Endodermal cell (in vitro differentiated cells): ENCODE measurements at regions not wholly inside any gene's neighbourhood (a gene's known extent, or its start where the extent isn't known, plus 50 kb on each side); places are given as distances from the start of the nearest gene placed in this dataset.

Source experiments
- DNase-seq: peaks from one replicate; pipeline ENCODE4 v3.0.0-alpha.2; 2017
- H3K27ac ChIP-seq: 2 replicates; pipeline ENCODE4 v1.5.1; 2013; ENCODE audit warnings: mild to moderate bottlenecking, low read depth, low read length, moderate library complexity
- H3K27me3 ChIP-seq: 2 replicates; pipeline ENCODE4 v1.6.1; 2013; ENCODE audit warnings: mild to moderate bottlenecking, low read length, moderate library complexity; ENCODE audit not compliant: insufficient read depth, control insufficient read depth, poor library complexity, severe bottlenecking
- H3K36me3 ChIP-seq: 2 replicates; pipeline ENCODE4 v1.7.0; 2013; ENCODE audit warnings: mild to moderate bottlenecking, low read length, moderate library complexity; ENCODE audit not compliant: control insufficient read depth, insufficient read depth
- H3K4me1 ChIP-seq: one replicate; pipeline ENCODE4 v1.7.0; 2013; ENCODE audit warnings: low read length; ENCODE audit not compliant: control insufficient read depth, insufficient read depth
- H3K4me3 ChIP-seq: 2 replicates; pipeline ENCODE4 v1.5.1; 2013; ENCODE audit warnings: mild to moderate bottlenecking, low read length, moderate library complexity
- H3K9ac ChIP-seq: 2 replicates; pipeline ENCODE4 v1.6.1; 2013; ENCODE audit warnings: mild to moderate bottlenecking, low read length, moderate library complexity; ENCODE audit not compliant: poor library complexity, severe bottlenecking; ENCODE audit errors: extremely low read depth
- H3K9me3 ChIP-seq: 2 replicates; pipeline ENCODE4 v1.6.1; 2013; ENCODE audit warnings: mild to moderate bottlenecking, low read length, moderate library complexity; ENCODE audit not compliant: control insufficient read depth
- H3K27ac Mint-ChIP-seq: 2 replicates; pipeline ENCODE4 v1.8.0; 2020; ENCODE audit warnings: mixed read lengths
- H3K27me3 Mint-ChIP-seq: 2 replicates; pipeline ENCODE4 v1.8.0; 2021; ENCODE audit warnings: mild to moderate bottlenecking, mixed read lengths; ENCODE audit not compliant: insufficient read depth
- H3K36me3 Mint-ChIP-seq: 2 replicates; pipeline ENCODE4 v1.8.0; 2020; ENCODE audit warnings: low read depth, mixed read lengths
- H3K4me1 Mint-ChIP-seq: 2 replicates; pipeline ENCODE4 v1.8.0; 2020; ENCODE audit warnings: mixed read lengths
- H3K4me3 Mint-ChIP-seq: 2 replicates; pipeline ENCODE4 v1.8.0; 2020; ENCODE audit warnings: mild to moderate bottlenecking, moderate library complexity, mixed read lengths
- H3K9me3 Mint-ChIP-seq: 2 replicates; pipeline ENCODE4 v1.8.0; 2020; ENCODE audit warnings: mild to moderate bottlenecking, mixed read lengths
- WGBS, 2 experiments: methylation state at CpG; one replicate each; pipeline versions ENCODE4 v1.1.5 to v1.1.7; 2013; ENCODE audit warnings: missing lambda C conversion rate in 2 of 2, mixed read lengths in 1 of 2; ENCODE audit not compliant: insufficient coverage in 1 of 2, insufficient read length in 1 of 2; 5-methylcytosine and 5-hydroxymethylcytosine counted together
- TF ChIP-seq, protein P1 (sequence below): fragments of 200-600 bp; sonication (generic); conservative IDR thresholded peaks from 2 replicates; pipeline ENCODE4 v1.5.0; 2021; ENCODE audit warnings: antibody characterized with exemption, mild to moderate bottlenecking

DNA sequence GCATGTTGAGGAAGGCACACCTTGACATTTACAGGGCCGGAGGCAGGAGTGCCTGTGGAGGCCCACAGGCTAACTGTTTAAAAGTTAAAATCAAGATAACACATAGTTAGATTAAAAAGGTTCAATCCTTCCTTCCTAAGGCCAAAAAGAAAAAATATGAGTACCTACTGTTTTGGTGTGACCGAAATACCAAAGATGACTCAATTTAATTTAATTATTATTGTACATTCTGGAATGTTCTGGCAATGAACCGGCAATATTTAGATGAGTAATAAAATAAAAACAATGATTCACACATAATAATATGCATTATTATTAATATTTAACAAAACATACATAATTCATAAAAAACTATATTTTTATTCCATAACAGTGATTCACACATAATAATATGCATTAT, 136.8 kb upstream of the NTF3 start:
- Mint-ChIP-seq H3K9me3 (peaks cover 12% of the 10 kb centered on the region), H3K27ac (no peak overlapping the region), H3K4me3 (no peak overlapping the region), H3K36me3 (peaks cover 17% of the 10 kb centered on the region), H3K4me1 (peaks cover 15% of the 10 kb centered on the region), H3K27me3 (peaks cover 9% of the 10 kb centered on the region)
- 88% methylated on average over 1 of the region's 3 CpGs; no CpG with 5 or more reads in 1 of the 2 experiments for WGBS, 2 experiments
- no peak for DNase-seq
- Histone ChIP-seq H3K4me1 (no peaks in the 10 kb centered on the region), H3K4me3 (no peak overlapping the region), H3K9me3 (no peaks in the 10 kb centered on the region), H3K27me3 (peaks cover 10% of the 10 kb centered on the region), H3K36me3 (no peaks in the 10 kb centered on the region), H3K9ac (no peak overlapping the region), H3K27ac (no peak overlapping the region)
- TF ChIP-seq, protein P1, sequence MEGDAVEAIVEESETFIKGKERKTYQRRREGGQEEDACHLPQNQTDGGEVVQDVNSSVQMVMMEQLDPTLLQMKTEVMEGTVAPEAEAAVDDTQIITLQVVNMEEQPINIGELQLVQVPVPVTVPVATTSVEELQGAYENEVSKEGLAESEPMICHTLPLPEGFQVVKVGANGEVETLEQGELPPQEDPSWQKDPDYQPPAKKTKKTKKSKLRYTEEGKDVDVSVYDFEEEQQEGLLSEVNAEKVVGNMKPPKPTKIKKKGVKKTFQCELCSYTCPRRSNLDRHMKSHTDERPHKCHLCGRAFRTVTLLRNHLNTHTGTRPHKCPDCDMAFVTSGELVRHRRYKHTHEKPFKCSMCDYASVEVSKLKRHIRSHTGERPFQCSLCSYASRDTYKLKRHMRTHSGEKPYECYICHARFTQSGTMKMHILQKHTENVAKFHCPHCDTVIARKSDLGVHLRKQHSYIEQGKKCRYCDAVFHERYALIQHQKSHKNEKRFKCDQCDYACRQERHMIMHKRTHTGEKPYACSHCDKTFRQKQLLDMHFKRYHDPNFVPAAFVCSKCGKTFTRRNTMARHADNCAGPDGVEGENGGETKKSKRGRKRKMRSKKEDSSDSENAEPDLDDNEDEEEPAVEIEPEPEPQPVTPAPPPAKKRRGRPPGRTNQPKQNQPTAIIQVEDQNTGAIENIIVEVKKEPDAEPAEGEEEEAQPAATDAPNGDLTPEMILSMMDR, result no peak

DNA sequence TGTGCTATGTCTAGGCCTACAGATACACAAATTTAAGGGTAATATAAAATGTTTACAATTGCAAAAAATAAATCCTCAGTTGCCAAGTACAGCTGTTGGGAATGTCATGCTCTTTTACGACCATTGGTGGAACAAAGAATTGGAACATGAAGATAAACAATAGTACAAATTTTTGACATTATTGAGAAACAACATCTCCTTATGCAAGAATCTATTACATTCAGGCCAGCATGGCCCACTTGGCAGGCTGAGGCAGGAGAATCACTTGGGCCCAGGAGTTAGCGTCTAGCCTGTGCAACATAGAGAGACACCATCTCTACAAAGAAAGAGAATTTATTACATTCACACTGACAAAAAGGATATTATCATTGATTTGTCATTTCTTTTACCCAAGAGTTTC, 135.9 kb upstream of the NTF3 start:
- no peak overlapping the region for H3K27ac ChIP-seq
- no peaks in the 10 kb centered on the region for H3K9me3 ChIP-seq
- H3K27me3 Mint-ChIP-seq, result peaks cover 10% of the 10 kb centered on the region
- H3K27me3 ChIP-seq, result peaks cover 13% of the 10 kb centered on the region
- TF ChIP-seq, protein P1, result no peak
- peaks cover 7% of the 10 kb centered on the region for H3K9me3 Mint-ChIP-seq
- H3K27ac Mint-ChIP-seq, result no peak overlapping the region
- H3K9ac ChIP-seq, result no peak overlapping the region
- H3K36me3 ChIP-seq, result no peaks in the 10 kb centered on the region
- no peak overlapping the region for H3K4me3 Mint-ChIP-seq
- no peak for DNase-seq
- H3K4me3 ChIP-seq, result no peak overlapping the region
- 83 to 98% methylated on average over 1 to 2 of the region's 2 CpGs for WGBS, 2 experiments
- peaks cover 14% of the 10 kb centered on the region for H3K36me3 Mint-ChIP-seq
- no peaks in the 10 kb centered on the region for H3K4me1 ChIP-seq
- peaks cover 11% of the 10 kb centered on the region for H3K4me1 Mint-ChIP-seq

DNA sequence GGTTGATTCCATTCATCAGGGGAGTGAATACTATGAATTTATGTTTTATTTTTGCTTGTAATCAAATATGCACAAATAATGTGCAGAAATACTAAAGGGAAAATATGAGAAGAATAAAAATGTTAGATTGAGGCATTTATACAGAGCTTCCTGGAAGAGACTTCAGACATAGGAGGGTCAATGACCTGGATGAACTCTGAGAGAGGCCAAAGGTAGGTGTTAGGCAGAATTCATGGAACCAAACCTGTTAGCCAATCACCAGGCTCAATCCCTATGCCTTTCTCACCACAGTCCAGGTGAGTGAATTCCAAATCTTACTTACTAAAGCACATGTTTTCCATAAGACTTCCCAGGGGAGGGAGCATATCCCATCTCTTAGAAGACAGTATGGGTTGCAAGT, 130.4 kb upstream of the NTF3 start:
- Mint-ChIP-seq H3K27ac (no peak overlapping the region), H3K27me3 (peaks cover 24% of the 10 kb centered on the region), H3K36me3 (no peaks in the 10 kb centered on the region), H3K4me1 (peaks cover 25% of the 10 kb centered on the region), H3K9me3 (no peaks in the 10 kb centered on the region), H3K4me3 (no peak overlapping the region)
- no peak for DNase-seq
- peaks cover 6% of the 10 kb centered on the region for H3K4me1 ChIP-seq
- H3K27ac ChIP-seq, result no peak overlapping the region
- no peaks in the 10 kb centered on the region for H3K36me3 ChIP-seq
- H3K9me3 ChIP-seq, result no peaks in the 10 kb centered on the region
- no peak overlapping the region for H3K9ac ChIP-seq
- peaks cover 49% of the 10 kb centered on the region for H3K27me3 ChIP-seq
- TF ChIP-seq, protein P1, result no peak
- no peak overlapping the region for H3K4me3 ChIP-seq
